CMK (cell line): ENCODE measurements at regions not wholly inside any gene's neighbourhood (a gene's known extent, or its start where the extent isn't known, plus 50 kb on each side); places are given as distances from the start of the nearest gene placed in this dataset.
"Not testable (repeated sequence)": the region's sequence is repeated elsewhere in the genome, so short reads cannot be mapped to it uniquely, and the experiment has no call there.

Experiments
- DNase-seq: peaks from one replicate; pipeline ENCODE4 v3.0.0-alpha.2; 2010; ENCODE audit warnings: low read depth

DNA sequence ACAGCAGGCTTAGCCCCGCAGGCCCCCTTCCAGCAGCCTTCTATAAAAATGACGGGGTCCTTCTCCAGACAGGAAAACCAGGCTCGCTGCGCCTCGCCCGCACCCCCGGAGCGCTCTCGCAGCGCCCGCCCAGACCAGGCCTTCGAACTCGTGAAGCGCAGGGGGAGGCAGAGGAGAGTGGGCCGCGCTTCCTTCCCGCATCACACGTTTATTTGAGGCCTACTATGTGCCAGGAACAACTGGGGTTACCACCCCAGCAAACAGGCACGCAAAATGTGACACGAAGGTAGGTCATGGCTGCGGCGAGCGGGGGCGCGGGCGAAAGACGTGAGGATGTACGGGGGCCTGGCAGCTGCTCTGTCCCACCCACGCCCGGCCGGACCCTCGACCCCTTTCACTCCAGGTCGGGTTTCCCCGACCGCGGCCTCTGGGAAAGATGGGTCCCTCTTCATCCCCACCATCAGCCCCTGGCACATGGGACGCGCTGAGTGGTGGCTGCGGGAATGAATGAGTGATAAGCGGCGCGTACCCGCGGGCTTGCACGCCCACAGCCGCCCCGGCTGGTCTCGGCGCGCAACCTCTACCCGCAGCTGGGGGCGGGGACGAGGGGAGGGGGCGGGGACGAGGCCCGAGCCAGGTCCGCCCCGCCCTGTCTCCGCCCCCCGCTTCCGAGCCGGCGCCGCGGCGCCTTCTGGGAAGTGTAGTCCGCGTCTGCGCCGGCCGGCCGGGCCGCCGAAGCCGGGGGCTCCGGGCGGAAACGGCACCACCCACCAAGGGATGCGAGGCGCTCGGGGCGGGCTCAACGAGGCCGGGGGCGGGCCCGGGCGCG, 59.1 kb downstream of the ZNF467 start:
- peak; percentile 65 for DNase-seq

DNA sequence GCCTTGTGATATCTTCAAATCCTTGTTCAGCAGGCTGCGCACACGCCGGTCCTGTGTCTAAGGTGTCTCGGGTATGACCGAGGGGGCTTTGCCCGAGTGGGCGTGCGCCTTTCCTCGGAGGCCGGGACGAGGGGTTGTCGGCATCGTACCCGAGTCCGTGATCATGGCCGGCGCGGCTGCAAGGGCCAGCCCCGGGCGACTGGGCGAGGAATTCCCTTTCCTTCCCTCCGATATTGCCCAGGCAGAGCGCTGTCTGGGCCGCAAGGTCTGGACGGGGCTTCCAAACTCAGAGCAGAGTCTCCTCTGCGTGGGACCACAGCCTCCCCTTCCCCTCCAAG, 59.7 kb downstream of the ZNF467 start:
- DNase-seq: no peak

- DNase-seq: no peak
Observed at GRCh38 chr7:149713061-149713730, 60.2 kb downstream of the ZNF467 start.

DNA sequence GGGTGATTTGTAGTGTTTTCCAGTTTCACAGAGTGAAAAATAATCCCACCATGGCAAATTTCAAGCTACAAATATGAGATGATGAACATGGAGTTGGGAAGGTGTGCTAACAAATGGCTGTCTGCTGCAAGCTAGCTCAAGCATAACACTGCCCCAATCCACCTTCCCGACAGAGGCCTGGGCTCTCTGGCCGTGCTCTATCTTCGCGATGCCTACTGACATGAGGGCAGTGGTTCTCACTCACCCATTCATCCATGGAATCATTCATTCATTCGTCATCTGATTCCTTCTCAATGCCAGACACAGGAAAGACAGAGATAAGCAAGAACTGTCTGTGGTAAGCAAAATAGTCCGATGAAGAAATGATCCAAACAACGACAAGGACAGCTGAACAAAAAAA, 65.4 kb downstream of the ZNF467 start:
- DNase-seq: no peak

DNA sequence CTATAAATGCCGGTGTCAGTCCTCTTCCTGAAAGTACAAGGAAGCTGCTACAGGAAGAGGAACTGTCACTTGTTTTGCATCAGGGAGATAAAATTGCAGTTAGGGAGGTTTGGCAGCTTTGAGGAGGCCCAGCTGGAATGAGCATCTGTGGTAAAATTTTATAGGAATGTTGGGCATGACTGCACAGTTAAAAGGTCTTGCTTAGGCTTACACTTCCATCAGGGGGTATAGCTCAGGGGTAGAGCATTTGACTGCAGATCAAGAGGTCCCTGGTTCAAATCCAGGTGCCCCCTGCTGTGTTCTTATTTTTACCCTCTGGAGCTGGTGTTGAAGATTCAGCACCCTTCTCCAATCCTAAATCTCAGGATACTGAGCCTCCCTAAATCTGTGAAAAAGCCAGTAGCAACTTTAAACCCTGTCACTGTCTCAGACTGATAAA, 65.9 kb downstream of the ZNF467 start:
- peak; percentile 15 for DNase-seq

DNA sequence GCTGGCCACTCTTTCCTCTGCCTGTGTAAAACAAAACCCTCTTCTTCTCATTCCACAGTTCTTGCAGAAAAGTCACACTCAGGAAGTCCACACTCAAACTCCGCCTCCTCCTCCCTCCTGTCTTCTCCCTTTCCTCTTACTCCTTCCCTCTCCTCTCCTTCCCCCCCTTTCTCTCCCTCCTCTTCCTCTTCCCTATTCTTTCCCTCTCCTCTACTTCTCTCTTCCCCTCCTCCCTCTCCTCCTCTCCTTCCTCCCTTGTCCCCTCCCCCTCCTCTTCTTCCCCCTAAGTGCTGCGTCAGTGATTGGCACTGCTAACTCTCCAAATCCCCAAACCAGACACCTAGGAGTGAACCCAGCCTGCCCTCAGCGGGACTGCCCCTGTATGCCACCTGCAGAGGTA, 67.0 kb downstream of the ZNF467 start:
- DNase-seq: no peak

DNA sequence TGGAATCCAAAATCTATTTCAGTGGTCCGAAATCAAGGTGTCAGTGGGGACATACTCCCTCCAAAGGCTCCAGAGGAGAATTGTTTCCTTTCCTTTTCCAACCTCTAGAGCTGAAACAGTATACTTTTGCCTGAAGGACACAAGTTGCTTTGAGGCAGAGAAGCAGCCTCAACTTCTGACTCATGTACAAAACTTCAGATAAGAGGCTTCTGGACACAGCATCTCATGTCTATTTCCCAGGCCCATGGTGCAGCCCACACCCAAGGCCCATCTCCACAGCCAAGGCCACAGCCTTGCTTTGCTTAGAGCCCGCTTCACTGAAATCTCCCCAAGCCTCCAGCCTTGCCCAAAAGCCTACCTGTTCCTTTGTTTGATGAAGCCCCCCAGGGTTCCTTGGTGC, 68.9 kb downstream of the ZNF467 start:
- DNase-seq: no peak

DNA sequence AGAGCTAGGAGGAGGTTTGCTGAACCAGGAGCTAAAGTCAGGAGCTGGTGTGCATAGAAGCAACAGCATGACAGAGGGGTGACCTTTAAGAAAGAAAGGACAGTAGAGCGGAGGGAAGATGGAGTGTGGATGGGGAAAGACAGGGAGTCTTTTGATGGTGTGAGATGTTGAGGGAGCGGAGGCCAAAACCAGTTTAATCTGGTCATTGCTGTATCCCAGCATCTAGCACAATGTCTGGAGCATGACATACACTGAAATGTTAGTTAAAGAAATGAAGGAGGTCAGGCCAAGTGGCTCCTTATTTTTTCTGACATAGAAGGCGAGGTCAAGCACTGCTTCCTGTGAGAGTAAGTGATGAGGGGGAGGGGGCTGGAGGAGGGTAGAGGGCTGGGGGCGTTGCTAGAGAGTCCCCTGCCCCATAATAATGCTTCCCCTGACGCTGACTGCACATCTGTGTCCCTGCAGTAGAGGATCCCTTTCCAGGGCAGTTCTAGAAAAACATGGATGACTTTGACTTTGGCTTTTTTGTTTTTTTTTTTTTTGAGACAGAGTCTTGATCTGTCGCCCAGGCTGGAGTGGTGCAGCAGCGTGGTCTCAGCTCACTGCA, 70.2 kb downstream of the ZNF467 start:
- no peak for DNase-seq

- no peak for DNase-seq
Observed at GRCh38 chr7:149701495-149702240, 71.7 kb downstream of the ZNF467 start.

- not testable (repeated sequence) for DNase-seq
Observed at GRCh38 chr7:149697767-149698166, 75.6 kb downstream of the ZNF467 start.

DNA sequence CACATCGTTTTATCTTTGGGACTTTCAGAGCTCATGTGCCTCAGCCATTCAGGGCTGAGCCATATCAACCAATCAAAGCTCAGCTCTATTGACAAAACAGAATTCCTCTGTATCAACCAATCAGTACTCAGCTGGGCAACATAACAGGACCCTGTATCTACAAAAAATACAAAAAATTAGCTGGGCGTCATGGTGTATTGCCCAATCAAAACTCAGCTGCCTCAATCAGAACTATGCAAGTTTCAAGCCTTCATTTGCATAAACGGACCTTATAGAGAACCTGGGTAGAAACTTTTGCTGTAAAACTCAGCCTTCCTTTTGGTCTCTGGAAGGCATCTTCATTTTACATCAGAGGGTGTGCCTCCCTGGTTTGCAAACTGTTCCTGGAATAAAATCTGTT, 77.1 kb downstream of the ZNF467 start:
- DNase-seq: no peak

DNA sequence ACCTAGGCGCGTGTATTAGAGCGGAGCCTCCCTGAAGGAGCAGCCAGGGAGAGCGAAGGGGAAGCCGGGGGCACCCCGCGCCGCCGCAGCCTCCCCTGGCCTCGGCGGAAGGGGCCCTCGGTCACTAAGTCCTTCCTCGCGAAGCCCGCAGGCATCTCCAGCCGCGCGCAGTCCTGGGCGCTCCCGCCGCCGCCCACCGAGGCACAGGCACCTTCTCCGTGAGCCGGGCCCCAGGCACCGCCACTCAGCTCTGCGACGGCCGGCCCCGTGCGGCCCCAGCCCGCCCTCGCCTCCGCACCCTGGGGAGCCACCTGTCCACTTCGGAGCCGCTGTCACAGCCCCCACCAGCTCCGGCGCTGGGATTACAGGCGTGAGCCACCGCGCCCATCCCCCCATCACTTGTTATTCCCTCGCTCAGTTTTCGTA, 80.8 kb downstream of the ZNF467 start:
- DNase-seq: no peak

- DNase-seq: no peak
Observed at GRCh38 chr7:149692056-149692455, 81.3 kb downstream of the ZNF467 start.

DNA sequence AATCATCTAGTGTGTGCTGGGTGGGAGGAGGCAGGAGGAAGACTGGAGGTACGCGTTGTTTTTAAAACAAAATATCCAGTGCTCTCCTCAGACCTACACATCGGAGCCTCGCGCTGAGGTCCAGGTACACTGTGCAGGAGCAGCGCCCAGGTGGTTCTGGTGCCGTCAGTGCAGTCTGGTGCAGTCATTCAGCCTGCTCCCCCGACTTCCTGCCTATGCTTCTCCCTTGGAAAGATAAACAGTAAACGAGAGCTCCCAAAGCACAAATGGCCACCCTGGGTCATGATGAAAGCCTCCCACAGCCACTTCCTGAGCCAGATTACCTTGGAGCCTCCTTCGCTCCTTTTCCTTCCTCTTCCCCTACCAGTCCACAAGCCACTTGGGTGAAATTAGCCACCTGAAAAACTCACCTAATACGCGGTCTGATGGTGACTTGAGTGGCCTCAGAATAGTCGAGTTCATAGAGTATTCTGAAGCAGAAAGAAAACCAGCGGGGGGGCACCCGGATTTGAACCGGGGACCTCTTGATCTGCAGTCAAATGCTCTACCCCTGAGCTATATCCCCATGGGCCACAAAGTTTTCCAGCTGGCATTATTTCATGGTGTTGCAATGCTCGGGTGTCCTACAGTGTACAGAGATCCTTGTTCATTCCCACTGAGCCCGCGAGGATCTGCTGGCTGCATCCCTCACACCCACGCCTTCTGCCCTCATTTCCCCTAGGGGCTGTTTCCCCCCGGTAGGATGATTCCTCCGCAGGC, 82.5 kb downstream of the ZNF467 start:
- peak; percentile 12 for DNase-seq

GRCh38 chr7:149689291-149689721, 84.1 kb downstream of the ZNF467 start:
- no peak for DNase-seq

- DNase-seq: no peak
Observed at GRCh38 chr7:149688836-149689235, 84.6 kb downstream of the ZNF467 start.

DNA sequence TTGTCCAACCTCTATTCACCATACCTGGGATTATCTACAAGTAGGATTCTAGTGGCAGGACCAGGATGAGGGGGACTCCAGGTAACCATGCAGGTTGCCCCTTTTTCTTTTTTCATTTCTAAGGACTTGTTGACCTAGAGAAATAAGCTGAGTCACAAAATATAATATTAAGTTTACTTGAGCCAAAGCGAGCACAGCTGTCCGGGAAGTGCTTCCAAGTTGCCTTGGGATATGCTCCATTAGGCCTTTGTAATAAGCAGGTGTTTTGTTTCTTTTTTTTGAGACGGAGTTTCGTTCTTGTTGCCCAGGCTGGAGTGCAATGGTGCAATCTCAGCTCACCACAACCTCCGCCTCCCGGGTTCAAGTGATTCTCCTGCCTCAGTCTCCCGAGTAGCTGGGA, 85.6 kb downstream of the ZNF467 start:
- not testable (repeated sequence) for DNase-seq

- DNase-seq: no peak
Observed at GRCh38 chr7:149686449-149686848, 86.9 kb downstream of the ZNF467 start.

- DNase-seq: no peak
Observed at GRCh38 chr7:149686011-149686410, 87.4 kb downstream of the ZNF467 start.

DNA sequence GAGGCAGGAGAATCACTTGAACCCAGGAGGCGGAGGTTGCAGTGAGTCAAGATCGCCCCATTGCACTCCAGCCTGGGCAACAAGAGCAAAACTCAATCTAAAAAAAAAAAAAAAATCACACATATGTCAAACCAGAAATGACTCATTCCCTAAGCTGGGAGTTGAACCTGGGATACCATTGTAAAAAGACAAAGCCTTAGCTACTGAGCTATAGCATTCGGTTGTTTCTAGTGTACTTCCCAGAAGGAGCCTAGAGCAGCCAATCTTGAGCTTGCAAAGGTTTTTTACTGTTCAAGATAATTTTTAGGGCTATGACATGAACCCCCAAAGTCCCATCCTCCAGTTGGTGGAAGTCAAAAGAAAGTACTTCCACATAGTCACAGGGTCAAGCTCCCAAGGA, 87.9 kb downstream of the ZNF467 start:
- DNase-seq: no peak

GRCh38 chr7:149683898-149684297, 89.5 kb downstream of the ZNF467 start:
- DNase-seq: no peak

- DNase-seq: no peak
Observed at GRCh38 chr7:149683181-149683580, 90.2 kb downstream of the ZNF467 start.
